Suprapubic skin (tissue), 4 donors: ENCODE measurements at regions not wholly inside any gene's neighbourhood (a gene's known extent, or its start where the extent isn't known, plus 50 kb on each side); places are given as distances from the start of the nearest gene placed in this dataset.
"Not testable (repeated sequence)": the region's sequence is repeated elsewhere in the genome, so short reads cannot be mapped to it uniquely, and the experiment has no call there.

Experiments used
- DNase-seq, 2 donors: peaks; one replicate each; pipeline ENCODE4 v3.0.0-alpha.2; 2019; ENCODE audit warnings: low spot score in 2 of 2
- H3K27ac ChIP-seq: fragments of 200-600 bp; sonication (generic); one replicate; pipeline ENCODE4 v1.5.1; 2019
- H3K27me3 ChIP-seq: fragments of 200-600 bp; sonication (generic); one replicate; pipeline ENCODE4 v1.5.1; 2019
- H3K36me3 ChIP-seq: fragments of 200-600 bp; sonication (generic); one replicate; pipeline ENCODE4 v1.5.1; 2019
- H3K4me1 ChIP-seq: fragments of 200-600 bp; sonication (generic); one replicate; pipeline ENCODE4 v1.5.1; 2019
- H3K4me3 ChIP-seq: fragments of 200-600 bp; sonication (generic); one replicate; pipeline ENCODE4 v1.5.1; 2019; ENCODE audit warnings: mild to moderate bottlenecking
- H3K9me3 ChIP-seq: fragments of 200-600 bp; sonication (generic); one replicate; pipeline ENCODE4 v1.5.1; 2019
- CTCF ChIP-seq, 2 donors: fragments of 200-600 bp in 1 of 2; fragments of 450-650 bp in 1 of 2; sonication (generic) in 1 of 2; IDR thresholded peaks; one replicate each; pipeline ENCODE4 v1.5.1; 2016 to 2019; ENCODE audit warnings: antibody characterized with exemption in 2 of 2, mild to moderate bottlenecking in 1 of 2, moderate library complexity in 1 of 2
- EP300 ChIP-seq: sonication (generic); formaldehyde crosslinking; IDR thresholded peaks from one replicate; pipeline ENCODE4 v1.6.1; 2017; ENCODE audit warnings: antibody characterized with exemption
- POLR2A ChIP-seq, 2 donors: fragments of 450-650 bp; IDR thresholded peaks; one replicate each; pipeline ENCODE4 v1.6.1; 2017; ENCODE audit warnings: antibody characterized with exemption in 2 of 2, mild to moderate bottlenecking in 2 of 2, moderate library complexity in 2 of 2
- POLR2AphosphoS5 ChIP-seq, 3 donors: sonication (generic); formaldehyde crosslinking; IDR thresholded peaks; one replicate each; pipeline ENCODE4 v1.6.1; 2017; ENCODE audit warnings: antibody characterized with exemption in 3 of 3
- WGBS: methylation state at CpG from one replicate; pipeline ENCODE4 v1.1.5; 2018; 5-methylcytosine and 5-hydroxymethylcytosine counted together

GRCh38 chr16:47829850-47830600, 325.8 kb downstream of the ABCC12 start:
- TF ChIP-seq EP300 (no peak), POLR2AphosphoS5 (IDR thresholded peaks at IDR 0.05) (no peak), CTCF (IDR thresholded peaks at IDR 0.05) (no peak), POLR2A (IDR thresholded peaks at IDR 0.05) (no peak)
- H3K36me3 ChIP-seq, result no peaks in the 10 kb centered on the region
- WGBS, result 68% methylated on average over 2 of the region's 2 CpGs
- no peaks in the 10 kb centered on the region for H3K4me1 ChIP-seq
- H3K27ac ChIP-seq, result no peak overlapping the region
- peaks cover 14% of the 10 kb centered on the region for H3K9me3 ChIP-seq
- no peak for DNase-seq
- no peaks in the 10 kb centered on the region for H3K27me3 ChIP-seq
- H3K4me3 ChIP-seq, result no peak overlapping the region

- DNase-seq, result no peak
- H3K27ac ChIP-seq, result no peak overlapping the region
- TF ChIP-seq POLR2A (IDR thresholded peaks at IDR 0.05) (no peak), CTCF (IDR thresholded peaks at IDR 0.05) (no peak), POLR2AphosphoS5 (IDR thresholded peaks at IDR 0.05) (no peak), EP300 (no peak)
- 80% methylated on average over 4 of the region's 4 CpGs for WGBS
- H3K4me1 ChIP-seq, result no peaks in the 10 kb centered on the region
- no peaks in the 10 kb centered on the region for H3K36me3 ChIP-seq
- no peaks in the 10 kb centered on the region for H3K9me3 ChIP-seq
- H3K4me3 ChIP-seq, result no peak overlapping the region
- H3K27me3 ChIP-seq, result no peaks in the 10 kb centered on the region
Observed at GRCh38 chr16:47826070-47826469, 329.7 kb downstream of the ABCC12 start.

GRCh38 chr16:47817048-47817447, 338.7 kb downstream of the ABCC12 start:
- 84% methylated on average over 4 of the region's 4 CpGs for WGBS

GRCh38 chr16:47816511-47816910, 339.3 kb downstream of the ABCC12 start:
- no peaks in the 10 kb centered on the region for H3K27me3 ChIP-seq
- H3K36me3 ChIP-seq, result no peaks in the 10 kb centered on the region
- peaks cover 18% of the 10 kb centered on the region for H3K9me3 ChIP-seq

More at GRCh38 chr16:47817048-47817447, 338.7 kb downstream of the ABCC12 start:
- H3K36me3 ChIP-seq, result no peaks in the 10 kb centered on the region
- peaks cover 18% of the 10 kb centered on the region for H3K9me3 ChIP-seq
- DNase-seq, result no peak
- TF ChIP-seq CTCF (IDR thresholded peaks at IDR 0.05) (no peak), POLR2A (IDR thresholded peaks at IDR 0.05) (no peak), POLR2AphosphoS5 (IDR thresholded peaks at IDR 0.05) (no peak), EP300 (no peak)
- H3K27me3 ChIP-seq, result no peaks in the 10 kb centered on the region
- H3K27ac ChIP-seq, result no peak overlapping the region
- no peak overlapping the region for H3K4me3 ChIP-seq
- H3K4me1 ChIP-seq, result no peaks in the 10 kb centered on the region

GRCh38 chr16:47815655-47816054, 340.1 kb downstream of the ABCC12 start:
- no peaks in the 10 kb centered on the region for H3K27me3 ChIP-seq
- no peaks in the 10 kb centered on the region for H3K4me1 ChIP-seq
- peaks cover 18% of the 10 kb centered on the region for H3K9me3 ChIP-seq
- H3K36me3 ChIP-seq, result no peaks in the 10 kb centered on the region
- TF ChIP-seq EP300 (no peak), CTCF (IDR thresholded peaks at IDR 0.05) (no peak), POLR2A (IDR thresholded peaks at IDR 0.05) (no peak), POLR2AphosphoS5 (IDR thresholded peaks at IDR 0.05) (no peak)
- no peak for DNase-seq
- H3K4me3 ChIP-seq, result no peak overlapping the region
- H3K27ac ChIP-seq, result no peak overlapping the region

More at GRCh38 chr16:47816511-47816910, 339.3 kb downstream of the ABCC12 start:
- no peak for DNase-seq
- TF ChIP-seq POLR2A (IDR thresholded peaks at IDR 0.05), result no peak
- H3K27ac ChIP-seq, result no peak overlapping the region
- H3K4me1 ChIP-seq, result no peaks in the 10 kb centered on the region
- H3K4me3 ChIP-seq, result no peak overlapping the region

GRCh38 chr16:47811758-47812157, 344.0 kb downstream of the ABCC12 start:
- WGBS, result 81% methylated on average over 3 of the region's 3 CpGs
- peaks cover 18% of the 10 kb centered on the region for H3K9me3 ChIP-seq
- H3K4me1 ChIP-seq, H3K27ac ChIP-seq, H3K36me3 ChIP-seq, H3K27me3 ChIP-seq, H3K4me3 ChIP-seq, DNase-seq: not testable (repeated sequence)
